LNCAP (cell line): ENCODE measurements at regions not wholly inside any gene's neighbourhood (a gene's known extent, or its start where the extent isn't known, plus 50 kb on each side); places are given as distances from the start of the nearest gene placed in this dataset.

Source experiments
- CTCF ChIP-seq: fragments of 450-650 bp; IDR thresholded peaks from 2 replicates; pipeline ENCODE4 v1.5.1; 2017; ENCODE audit warnings: mild to moderate bottlenecking

- TF ChIP-seq CTCF: no peak
Observed at GRCh38 chr7:26000841-26001240, 151.2 kb upstream of the NFE2L3 start.

GRCh38 chr7:26001662-26002244 lies 150.2 kb upstream of the NFE2L3 start:
- no peak for TF ChIP-seq CTCF

GRCh38 chr7:26005683-26006410 lies 146.2 kb upstream of the NFE2L3 start:
- no peak for TF ChIP-seq CTCF

GRCh38 chr7:26006426-26006825 lies 145.6 kb upstream of the NFE2L3 start:
- TF ChIP-seq CTCF: no peak

- TF ChIP-seq CTCF: no peak
Observed at GRCh38 chr7:26007510-26007909, 144.5 kb upstream of the NFE2L3 start.

- TF ChIP-seq CTCF: no peak
Observed at GRCh38 chr7:26008428-26008827, 143.6 kb upstream of the NFE2L3 start.

- no peak for TF ChIP-seq CTCF
Observed at GRCh38 chr7:26011039-26011696, 140.8 kb upstream of the NFE2L3 start.
